ENCODE measurements at regions not wholly inside any gene's neighbourhood (a gene's known extent, or its start where the extent isn't known, plus 50 kb on each side); places are given as distances from the start of the nearest gene placed in this dataset.
"Not testable (repeated sequence)": the region's sequence is repeated elsewhere in the genome, so short reads cannot be mapped to it uniquely, and the experiment has no call there.

DNA sequence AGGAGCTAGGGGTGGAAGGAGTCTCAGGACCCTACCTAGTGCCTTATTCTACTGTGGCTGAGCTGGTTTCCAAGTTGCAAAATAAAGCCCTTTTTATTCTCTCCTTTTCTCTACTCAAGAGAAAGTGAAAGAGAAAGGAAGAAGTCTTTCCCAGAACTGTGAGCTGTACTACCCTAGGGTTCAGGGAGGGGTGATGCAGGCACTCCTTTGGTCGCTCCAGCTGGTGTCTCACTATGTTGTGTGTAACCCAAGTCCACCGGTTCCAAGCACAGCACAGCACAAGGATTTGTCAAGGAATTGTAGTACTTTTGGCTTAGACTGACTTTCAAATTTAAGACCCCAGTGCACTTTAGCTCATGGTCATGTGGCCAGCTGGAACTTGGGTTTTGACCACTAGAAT is 1721.7 kb downstream of the OTOL1 start:
- no peak for DNase-seq (ENCODE audit: low read depth in 2 of 2)

DNA sequence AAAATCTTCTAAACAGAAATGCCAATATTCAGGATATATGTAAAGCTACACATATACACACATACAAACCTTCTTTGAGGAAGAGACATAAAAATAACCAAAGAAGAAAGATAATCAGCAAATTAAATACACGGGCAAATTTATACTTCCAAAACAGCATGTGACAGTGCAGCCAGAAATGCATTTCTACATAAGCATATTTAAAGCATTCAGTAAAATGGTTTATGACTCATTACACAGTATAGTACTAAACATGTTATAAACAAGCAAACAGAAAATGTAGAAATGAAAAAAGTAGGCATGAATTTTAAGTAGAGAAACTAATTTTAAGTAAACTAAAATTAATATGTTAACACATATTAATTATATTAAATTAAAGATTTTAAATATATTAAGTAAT is 1717.2 kb downstream of the OTOL1 start:
- DNase-seq (ENCODE audit: low read depth in 2 of 2) = no peak

- no peak for DNase-seq (ENCODE audit: low read depth in 2 of 2)
These were observed 1700.3 kb downstream of the OTOL1 start for GRCh38 chr3:163196815-163197374.

- no peak for DNase-seq (ENCODE audit: low read depth in 2 of 2)
These were observed 1699.6 kb downstream of the OTOL1 start for GRCh38 chr3:163196245-163196644.

DNA sequence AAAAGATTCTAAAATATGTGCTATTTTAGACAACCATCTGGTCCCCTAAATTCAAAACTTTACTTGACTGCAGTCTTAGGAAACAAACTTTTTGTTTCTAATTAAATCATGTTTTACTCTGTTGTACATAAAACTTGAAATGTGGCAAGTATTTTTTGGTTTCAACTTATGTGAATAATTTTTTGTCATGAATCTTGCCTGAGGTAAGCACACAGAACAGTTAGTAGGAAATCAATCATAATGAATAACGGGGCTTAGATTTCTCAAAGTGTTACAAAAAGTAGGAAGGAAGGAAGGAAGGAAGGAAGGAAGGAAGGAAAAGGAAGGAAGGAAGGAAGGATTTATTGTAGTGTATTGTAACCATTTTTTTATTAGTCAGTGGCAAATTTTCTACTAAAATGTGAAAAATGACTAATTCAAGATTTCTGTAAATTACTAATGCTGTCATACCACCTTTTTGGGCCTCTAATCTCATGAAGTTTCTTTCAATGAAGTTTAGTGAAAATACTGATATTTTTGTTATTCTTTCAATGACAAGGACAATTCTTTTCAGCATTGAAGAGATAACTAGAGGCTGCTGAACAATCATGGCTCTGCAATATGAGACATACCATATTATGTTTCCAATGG is 1689.2 kb downstream of the OTOL1 start:
- DNase-seq (ENCODE audit: low read depth in 2 of 2) = no peak

DNA sequence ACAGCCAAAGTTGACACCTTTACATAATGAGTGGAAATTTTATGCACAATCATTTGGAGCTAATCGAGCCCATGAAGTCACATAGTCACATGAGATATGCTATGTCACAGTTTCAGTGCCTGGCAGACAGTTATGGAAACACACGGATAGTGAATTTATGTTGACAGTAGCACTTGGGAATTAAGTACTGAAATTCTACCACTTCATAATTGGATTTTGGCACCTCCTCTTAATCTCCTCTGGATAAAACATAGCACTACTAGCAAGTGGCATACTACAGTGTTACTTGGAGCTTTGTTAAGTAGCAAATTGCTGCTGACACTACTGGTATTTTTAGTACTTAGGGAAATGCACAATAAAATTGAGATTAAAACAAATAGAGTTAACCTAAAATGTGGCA is 1679.4 kb downstream of the OTOL1 start:
- no peak for DNase-seq (ENCODE audit: low read depth in 2 of 2)

GRCh38 chr3:163172513-163172912 is 1675.9 kb downstream of the OTOL1 start:
- not testable (repeated sequence) for DNase-seq (ENCODE audit: low read depth in 2 of 2)

DNA sequence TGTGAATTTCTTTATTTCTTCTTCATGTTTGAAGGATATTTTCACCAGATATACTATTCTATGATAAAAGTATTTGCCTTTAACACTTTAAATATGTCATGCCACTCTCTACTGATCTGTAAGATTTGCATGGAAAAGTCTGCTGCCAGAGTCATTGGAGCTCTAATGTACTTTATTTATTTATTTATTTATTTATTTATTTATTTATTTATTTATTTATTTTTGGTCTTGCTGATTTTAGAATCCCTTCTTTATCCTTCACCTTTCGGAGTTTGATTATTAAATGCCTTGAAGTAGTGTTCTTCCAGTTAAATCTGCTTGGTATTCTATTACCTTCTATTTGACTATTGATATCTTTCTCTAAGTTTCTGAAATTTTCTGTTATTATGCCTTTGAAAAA is 1669.6 kb downstream of the OTOL1 start:
- no peak for DNase-seq (ENCODE audit: low read depth in 2 of 2)

GRCh38 chr3:163159306-163159705 is 1662.7 kb downstream of the OTOL1 start:
- DNase-seq (ENCODE audit: low read depth in 2 of 2) = no peak

- DNase-seq (ENCODE audit: low read depth in 2 of 2) = no peak
These were observed 1643.0 kb downstream of the OTOL1 start for GRCh38 chr3:163139600-163139999.

GRCh38 chr3:163138258-163138657 is 1641.7 kb downstream of the OTOL1 start:
- DNase-seq (ENCODE audit: low read depth in 2 of 2) = no peak

DNA sequence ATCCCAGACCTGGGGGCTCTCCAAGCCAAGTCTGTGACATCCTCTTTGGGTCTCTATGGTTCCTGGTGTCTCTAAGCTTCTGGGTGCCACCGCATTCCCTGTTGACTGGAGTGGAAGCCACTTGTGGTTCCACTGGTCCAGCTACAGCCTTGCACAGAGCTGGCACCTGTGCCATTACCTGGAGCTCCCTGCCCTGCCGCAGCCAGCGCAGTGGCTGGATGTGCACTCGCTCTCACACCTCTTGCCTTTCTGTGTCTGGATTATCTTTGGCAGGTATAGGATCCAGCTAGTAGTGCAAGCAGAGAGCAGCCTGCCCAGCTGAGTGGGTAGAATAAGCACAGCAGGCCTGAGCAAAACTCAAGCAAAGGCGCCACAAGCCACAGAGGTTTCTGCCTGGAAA is 1635.5 kb downstream of the OTOL1 start:
- no peak for DNase-seq (ENCODE audit: low read depth in 2 of 2)

- DNase-seq (ENCODE audit: low read depth in 2 of 2) = no peak
These were observed 1632.7 kb downstream of the OTOL1 start for GRCh38 chr3:163129287-163129686.

DNA sequence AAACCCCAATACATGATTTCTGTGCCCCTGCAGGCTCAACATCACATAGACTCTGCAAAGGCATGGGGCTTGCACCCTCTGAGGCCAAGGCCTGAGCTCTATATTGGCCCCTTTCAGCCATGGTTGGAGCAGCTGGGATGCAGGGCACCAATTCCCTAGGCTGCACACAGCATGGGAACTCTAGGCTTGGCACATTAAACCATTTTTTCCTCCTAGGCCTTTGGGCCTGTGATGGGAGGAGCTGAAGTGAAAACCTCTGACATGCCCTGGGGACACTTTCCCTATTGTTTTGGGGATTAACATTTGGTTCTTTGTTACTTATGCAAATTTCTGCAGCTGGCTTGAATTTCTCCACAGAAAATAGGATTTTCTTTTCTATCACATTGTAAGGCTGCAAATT is 1629.5 kb downstream of the OTOL1 start:
- DNase-seq (ENCODE audit: low read depth in 2 of 2) = no peak
